ENCODE measurements at regions not wholly inside any gene's neighbourhood (a gene's known extent, or its start where the extent isn't known, plus 50 kb on each side); places are given as distances from the start of the nearest gene placed in this dataset.

DNA sequence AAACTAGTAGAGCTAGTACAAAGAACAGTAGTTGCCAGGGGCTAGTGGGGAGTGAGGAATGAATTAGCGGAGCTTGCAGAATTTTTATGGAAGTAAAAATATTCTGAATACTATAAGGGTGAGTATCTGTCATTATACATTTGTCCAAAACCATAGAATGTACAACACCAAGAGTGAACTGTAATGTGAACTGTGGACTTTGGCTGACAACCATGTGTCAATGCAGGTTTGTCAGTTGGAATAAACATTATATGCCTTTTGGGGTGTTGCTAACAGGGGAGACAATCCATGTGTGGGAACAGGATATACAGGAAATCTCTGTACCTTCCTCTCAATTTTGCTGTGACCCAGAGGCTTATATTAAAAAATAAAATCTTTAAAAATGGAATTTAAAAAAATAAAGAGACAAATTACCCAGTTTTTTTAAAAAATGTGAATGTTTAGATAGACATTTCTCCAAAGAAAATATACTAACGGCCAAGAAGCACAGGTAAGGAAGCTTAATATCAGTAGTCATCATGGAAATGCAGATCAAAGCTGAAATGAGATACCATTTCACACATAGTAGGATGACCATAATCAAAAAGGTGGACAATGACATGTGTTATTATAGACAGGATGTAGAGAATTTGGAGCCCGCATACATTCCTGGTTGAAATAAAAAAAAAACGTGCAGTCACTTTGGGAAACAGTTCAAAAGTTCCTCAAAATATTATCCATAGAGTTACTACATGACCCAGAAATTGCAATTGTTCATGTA lies 899.8 kb downstream of the RAB28 start:
- 55 to 74% (median 72%) methylated on average over 4 of the region's 4 CpGs for WGBS, 3 donors
- intact Hi-C loops (cut with DNase I), result no loop called here
- no peaks in the 10 kb centered on the region for H3K36me3 ChIP-seq (ENCODE audit: insufficient read depth in 1 of 2, low read depth in 1 of 2)
- no peaks in the 10 kb centered on the region for H3K27me3 ChIP-seq (ENCODE audit: insufficient read depth in 3 of 3, low read length in 2 of 3)
- no peak overlapping the region for H3K27ac ChIP-seq
- no peak overlapping the region for H3K4me3 ChIP-seq
- H3K9me3 ChIP-seq, result no peaks in the 10 kb centered on the region
- ATAC-seq (no peak), DNase-seq (no peak)
- no peaks in the 10 kb centered on the region for H3K4me1 ChIP-seq
- TF ChIP-seq, protein P1, sequence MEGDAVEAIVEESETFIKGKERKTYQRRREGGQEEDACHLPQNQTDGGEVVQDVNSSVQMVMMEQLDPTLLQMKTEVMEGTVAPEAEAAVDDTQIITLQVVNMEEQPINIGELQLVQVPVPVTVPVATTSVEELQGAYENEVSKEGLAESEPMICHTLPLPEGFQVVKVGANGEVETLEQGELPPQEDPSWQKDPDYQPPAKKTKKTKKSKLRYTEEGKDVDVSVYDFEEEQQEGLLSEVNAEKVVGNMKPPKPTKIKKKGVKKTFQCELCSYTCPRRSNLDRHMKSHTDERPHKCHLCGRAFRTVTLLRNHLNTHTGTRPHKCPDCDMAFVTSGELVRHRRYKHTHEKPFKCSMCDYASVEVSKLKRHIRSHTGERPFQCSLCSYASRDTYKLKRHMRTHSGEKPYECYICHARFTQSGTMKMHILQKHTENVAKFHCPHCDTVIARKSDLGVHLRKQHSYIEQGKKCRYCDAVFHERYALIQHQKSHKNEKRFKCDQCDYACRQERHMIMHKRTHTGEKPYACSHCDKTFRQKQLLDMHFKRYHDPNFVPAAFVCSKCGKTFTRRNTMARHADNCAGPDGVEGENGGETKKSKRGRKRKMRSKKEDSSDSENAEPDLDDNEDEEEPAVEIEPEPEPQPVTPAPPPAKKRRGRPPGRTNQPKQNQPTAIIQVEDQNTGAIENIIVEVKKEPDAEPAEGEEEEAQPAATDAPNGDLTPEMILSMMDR (IDR thresholded peaks at IDR 0.05), result no peak

DNA sequence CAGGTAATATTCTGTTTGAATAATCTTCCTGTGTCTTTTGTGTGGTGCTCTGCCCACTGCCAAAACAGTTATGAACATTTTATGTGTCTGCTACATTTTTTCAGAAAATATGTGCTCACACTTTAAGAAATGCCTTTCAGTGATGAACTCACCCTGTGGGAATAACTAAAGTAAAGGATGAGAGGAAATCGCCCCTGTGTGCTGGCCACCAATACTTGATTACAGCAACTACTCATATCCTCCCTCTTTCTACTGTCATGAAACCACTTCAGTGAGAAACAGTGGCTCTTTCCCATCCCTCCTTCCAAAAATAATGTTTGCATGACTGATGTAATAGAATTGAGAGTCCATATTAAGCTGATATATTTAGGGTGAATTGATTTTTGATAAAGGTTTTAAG lies 900.9 kb downstream of the RAB28 start:
- H3K4me1 ChIP-seq, result no peaks in the 10 kb centered on the region
- no peak overlapping the region for H3K4me3 ChIP-seq
- intact Hi-C loops (cut with DNase I), result no loop called here
- H3K27me3 ChIP-seq (ENCODE audit: insufficient read depth in 3 of 3, low read length in 2 of 3), result no peaks in the 10 kb centered on the region
- ATAC-seq (no peak), DNase-seq (no peak)
- no peaks in the 10 kb centered on the region for H3K36me3 ChIP-seq (ENCODE audit: insufficient read depth in 1 of 2, low read depth in 1 of 2)
- 25 to 58% (median 57%) methylated on average over 1 of the region's 1 CpG for WGBS, 3 donors
- TF ChIP-seq, protein P1 (IDR thresholded peaks at IDR 0.05), result no peak
- no peak overlapping the region for H3K27ac ChIP-seq
- H3K9me3 ChIP-seq, result no peaks in the 10 kb centered on the region

DNA sequence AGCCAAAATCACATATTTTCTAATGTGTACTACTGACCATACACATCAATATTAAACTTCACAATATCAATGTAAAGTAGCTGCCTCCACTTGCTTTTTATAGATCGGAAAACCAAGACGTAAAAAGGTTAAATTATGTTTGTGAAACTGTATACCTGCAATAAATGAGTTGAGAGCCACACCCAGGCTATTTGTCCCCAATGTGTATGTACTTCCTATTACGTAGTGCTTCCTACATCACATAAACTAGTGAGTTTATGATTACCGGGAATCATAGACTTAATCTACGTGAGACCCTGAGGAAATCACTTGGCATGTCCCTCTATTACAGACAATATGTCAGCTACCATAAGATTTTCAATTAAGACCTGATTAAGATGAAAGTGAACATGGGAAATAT lies 903.4 kb downstream of the RAB28 start:
- ATAC-seq, result no peak
- H3K9me3 ChIP-seq, result no peaks in the 10 kb centered on the region
- no peak for DNase-seq
- H3K27me3 ChIP-seq (ENCODE audit: insufficient read depth in 3 of 3, low read length in 2 of 3), result no peaks in the 10 kb centered on the region
- no peaks in the 10 kb centered on the region for H3K4me1 ChIP-seq
- intact Hi-C loops (cut with DNase I), result no loop called here
- TF ChIP-seq, protein P1 (IDR thresholded peaks at IDR 0.05), result no peak
- no peak overlapping the region for H3K27ac ChIP-seq
- H3K36me3 ChIP-seq (ENCODE audit: insufficient read depth in 1 of 2, low read depth in 1 of 2), result no peaks in the 10 kb centered on the region
- no peak overlapping the region for H3K4me3 ChIP-seq
- 72 to 77% (median 75%) methylated on average over 5 of the region's 5 CpGs for WGBS, 3 donors

DNA sequence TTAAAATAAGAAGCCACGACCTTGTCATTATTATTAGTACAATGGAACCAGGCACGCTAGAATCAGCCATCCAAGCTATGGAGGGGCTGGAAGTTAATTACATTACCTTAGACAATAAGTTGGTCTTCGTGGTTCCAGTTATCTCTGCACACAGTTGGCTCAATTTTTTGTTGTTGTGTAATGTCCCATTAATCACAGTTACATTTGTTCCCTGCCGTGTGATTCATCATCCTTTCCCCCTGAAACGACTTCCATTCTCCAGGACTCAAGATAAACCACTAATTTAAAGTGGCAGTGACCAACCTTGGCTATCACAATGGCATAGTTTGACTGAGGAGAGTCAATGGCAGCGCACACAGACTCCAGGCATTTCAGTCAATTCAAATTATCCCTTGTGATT lies 905.0 kb downstream of the RAB28 start:
- DNase-seq (no peak), ATAC-seq (no peak)
- WGBS, 3 donors, result 43 to 45% (median 45%) methylated on average over 6 of the region's 6 CpGs
- no peak overlapping the region for H3K4me3 ChIP-seq
- TF ChIP-seq, protein P1 (IDR thresholded peaks at IDR 0.05), result no peak
- intact Hi-C loops (cut with DNase I), result no loop called here
- no peak overlapping the region for H3K27ac ChIP-seq
- H3K4me1 ChIP-seq, result no peaks in the 10 kb centered on the region
- H3K36me3 ChIP-seq (ENCODE audit: insufficient read depth in 1 of 2, low read depth in 1 of 2), result no peaks in the 10 kb centered on the region
- H3K27me3 ChIP-seq (ENCODE audit: insufficient read depth in 3 of 3, low read length in 2 of 3), result no peaks in the 10 kb centered on the region
- no peaks in the 10 kb centered on the region for H3K9me3 ChIP-seq

DNA sequence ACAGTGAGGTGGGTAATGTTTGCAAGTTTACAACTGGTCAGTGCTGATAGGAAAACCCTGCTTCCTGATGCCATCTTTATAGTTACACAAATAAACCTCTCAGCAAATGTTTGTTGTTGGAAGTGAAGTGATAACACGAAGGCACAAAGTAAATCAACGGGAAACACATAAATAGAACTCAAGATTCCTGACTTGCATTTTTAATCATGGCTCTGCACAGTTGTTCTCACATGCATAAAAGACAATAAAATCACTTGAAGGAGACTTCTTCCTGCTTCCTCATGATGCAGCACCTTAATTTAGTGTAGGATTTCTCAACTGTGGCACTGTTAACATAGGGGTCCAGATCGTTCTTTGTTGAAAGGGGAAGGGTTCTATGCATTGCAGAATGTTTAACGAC lies 907.7 kb downstream of the RAB28 start:
- Histone ChIP-seq H3K27me3 (ENCODE audit: insufficient read depth in 3 of 3, low read length in 2 of 3) (no peaks in the 10 kb centered on the region), H3K4me1 (no peaks in the 10 kb centered on the region), H3K4me3 (no peak overlapping the region), H3K9me3 (no peaks in the 10 kb centered on the region), H3K27ac (no peak overlapping the region), H3K36me3 (ENCODE audit: insufficient read depth in 1 of 2, low read depth in 1 of 2) (no peaks in the 10 kb centered on the region)
- 39 to 55% (median 45%) methylated on average over 4 of the region's 4 CpGs for WGBS, 3 donors
- DNase-seq (no peak), ATAC-seq (no peak)
- intact Hi-C loops (cut with DNase I), result no loop called here
- TF ChIP-seq, protein P1 (IDR thresholded peaks at IDR 0.05), result no peak
